ENCODE measurements at regions not wholly inside any gene's neighbourhood (a gene's known extent, or its start where the extent isn't known, plus 50 kb on each side); places are given as distances from the start of the nearest gene placed in this dataset.
A peak's percentile ranks its signal among the peaks of the same experiment; 100 is the strongest.
"Not testable (repeated sequence)": the region's sequence is repeated elsewhere in the genome, so short reads cannot be mapped to it uniquely, and the experiment has no call there.

GRCh38 chr7:82665966-82666507 is 222.5 kb upstream of the CACNA2D1 start:
- no peak overlapping the region for H3K27ac ChIP-seq
- ChIA-PET POLR2A (no interaction called here), CTCF (no interaction called here)
- no peaks in the 10 kb centered on the region for H3K9me3 ChIP-seq
- H3K4me1 ChIP-seq = no peaks in the 10 kb centered on the region
- no peak overlapping the region for H3K4me3 ChIP-seq
- FAIRE-seq = peak; percentile 54
- no peak for DNase-seq (ENCODE audit: low read depth in 1 of 2, low spot score in 1 of 2)
- WGBS (ENCODE audit: missing lambda C conversion rate) = 60% methylated on average over 5 of the region's 5 CpGs
- no peak for ATAC-seq
- TF ChIP-seq CHD4 (IDR thresholded peaks at IDR 0.05; ENCODE audit: borderline replicate concordance) = no peak
- no peak for TF ChIP-seq CBX2 (IDR thresholded peaks at IDR 0.05; ENCODE audit: borderline replicate concordance, low read depth)
- TF ChIP-seq TP53 (CRISPR knock-in tag; IDR thresholded peaks at IDR 0.05) = no peak
- TF ChIP-seq MYC (IDR thresholded peaks at IDR 0.05; ENCODE audit: borderline replicate concordance, low read length) = no peak
- TF ChIP-seq PBX3 (IDR thresholded peaks at IDR 0.05) = no peak
- TF ChIP-seq HDAC2 (IDR thresholded peaks at IDR 0.05) = no peak
- TF ChIP-seq NR3C1 (IDR thresholded peaks at IDR 0.05) = no peak
- TF ChIP-seq PHF8 (IDR thresholded peaks at IDR 0.05; ENCODE audit: borderline replicate concordance, low read depth) = no peak
- TF ChIP-seq HOXB5 (CRISPR knock-in tag; IDR thresholded peaks at IDR 0.05) = no peak
- no peak for TF ChIP-seq JUN (IDR thresholded peaks at IDR 0.05)
- no peak for TF ChIP-seq MAX (IDR thresholded peaks at IDR 0.05)
- no peak for TF ChIP-seq HES2 (IDR thresholded peaks at IDR 0.05)
- no peak for TF ChIP-seq EP300 (IDR thresholded peaks at IDR 0.05)
- TF ChIP-seq SMC3 (IDR thresholded peaks at IDR 0.05) = no peak
- no peak for TF ChIP-seq RAD21 (conservative IDR thresholded peaks at IDR 0.05 in 1 of 2, IDR thresholded peaks at IDR 0.05 in 1 of 2)
- no peak for TF ChIP-seq BHLHE40 (IDR thresholded peaks at IDR 0.05; ENCODE audit: low read depth, low read length)
- H3K4me2 ChIP-seq = no peak overlapping the region

- ChIA-PET CTCF (interaction anchor here (0.6 kb wide), 1 partner anchor 9 kb away, joined by 3 read pairs; no protein-coding TSS in a partner anchor), POLR2A (no interaction called here)
- DNase-seq (ENCODE audit: low read depth in 1 of 2, low spot score in 1 of 2) (no peak), ATAC-seq (no peak), FAIRE-seq (no peak)
- no peak for TF ChIP-seq NFE2L2 (conservative IDR thresholded peaks at IDR 0.05; ENCODE audit: low read length)
- no peak for TF ChIP-seq CBX8 (IDR thresholded peaks at IDR 0.05)
- no peak for TF ChIP-seq CHD2 (IDR thresholded peaks at IDR 0.05; ENCODE audit: low read length, partially characterized antibody)
- no peak for TF ChIP-seq CTCF (IDR thresholded peaks at IDR 0.05)
- no peak for TF ChIP-seq MAFK (IDR thresholded peaks at IDR 0.05; ENCODE audit: partially characterized antibody)
- TF ChIP-seq POLR2A (IDR thresholded peaks at IDR 0.05; ENCODE audit: low read length) = no peak
- TF ChIP-seq ZNF302 (CRISPR knock-in tag; IDR thresholded peaks at IDR 0.05) = no peak
- no peak for TF ChIP-seq HOXB13 (CRISPR knock-in tag; IDR thresholded peaks at IDR 0.05; ENCODE audit: low read depth)
- TF ChIP-seq USF2 (IDR thresholded peaks at IDR 0.05) = no peak
- no peak for TF ChIP-seq FOXS1 (CRISPR knock-in tag; IDR thresholded peaks at IDR 0.05)
- no peak overlapping the region for H3K4me3 ChIP-seq
- H3K9me3 ChIP-seq = no peaks in the 10 kb centered on the region
- H3K4me2 ChIP-seq = no peak overlapping the region
- no peaks in the 10 kb centered on the region for H3K4me1 ChIP-seq
- WGBS (ENCODE audit: missing lambda C conversion rate) = 92% methylated on average over 1 of the region's 1 CpG
- H3K27ac ChIP-seq = no peak overlapping the region
Measured at GRCh38 chr7:82655965-82656364, 212.4 kb upstream of the CACNA2D1 start.

- H3K4me3 ChIP-seq; POLR2A ChIA-PET; H3K27ac ChIP-seq; ATAC-seq; FAIRE-seq; H3K9me3 ChIP-seq; H3K4me1 ChIP-seq; DNase-seq (ENCODE audit: low read depth in 1 of 2, low spot score in 1 of 2); CTCF ChIA-PET; H3K4me2 ChIP-seq: not testable (repeated sequence)
- 55% methylated on average over 10 of the region's 10 CpGs for WGBS (ENCODE audit: missing lambda C conversion rate)
Measured at GRCh38 chr7:82650095-82650494, 206.5 kb upstream of the CACNA2D1 start.

Measured in A549 (cell line).